K562 (cell line): ENCODE measurements at regions not wholly inside any gene's neighbourhood (a gene's known extent, or its start where the extent isn't known, plus 50 kb on each side); places are given as distances from the start of the nearest gene placed in this dataset.

ENCODE experiments used
- JUND ChIP-seq, 2 experiments: IDR thresholded peaks; 2 replicates in 1 of 2; 3 replicates in 1 of 2; pipeline ENCODE4 v1.6.1; 2011; ENCODE audit warnings: borderline replicate concordance in 2 of 2, low read depth in 2 of 2, low read length in 2 of 2, improper control_type of control experiment in 1 of 2, missing biosample characterization in 1 of 2, missing genetic modification characterization in 1 of 2, missing genetic modification reagents in 1 of 2
- POLR2A ChIP-seq: fragments of 450-650 bp; conservative IDR thresholded peaks from 2 replicates; pipeline ENCODE4 v1.6.1; 2016
- SREBF2 ChIP-seq: sonication (generic); formaldehyde crosslinking; IDR thresholded peaks from 2 replicates; pipeline ENCODE4 v1.4.0; 2020; ENCODE audit warnings: mild to moderate bottlenecking, missing genetic modification reagents
- ZBTB7A ChIP-seq: IDR thresholded peaks from 2 replicates; pipeline ENCODE4 v1.6.1; 2011; ENCODE audit warnings: low read depth, mild to moderate bottlenecking, low read length, moderate library complexity, borderline replicate concordance; ENCODE audit not compliant: control insufficient read depth
- ZNF274 ChIP-seq: IDR thresholded peaks from 2 replicates; pipeline ENCODE4 v1.6.1; 2011; ENCODE audit warnings: low read depth, mild to moderate bottlenecking, low read length, moderate library complexity, borderline replicate concordance
- ZNF830 ChIP-seq: fragments of 250-450 bp; sonication (Bioruptor Pico); IDR thresholded peaks from 2 replicates; pipeline ENCODE4 v1.5.0; 2021; ENCODE audit warnings: mild to moderate bottlenecking
- TF ChIP-seq, protein P1 (sequence below): sonication (generic); formaldehyde crosslinking; IDR thresholded peaks from 2 replicates; pipeline ENCODE4 v1.9.0; 2022; ENCODE audit warnings: mild to moderate bottlenecking, missing genetic modification reagents
- TF ChIP-seq, protein P2 (sequence below): sonication (generic); formaldehyde crosslinking; IDR thresholded peaks from 2 replicates; pipeline ENCODE4 v1.8.0; 2022; ENCODE audit warnings: mild to moderate bottlenecking, missing genetic modification reagents
- TF ChIP-seq, protein P3 (sequence below), 3 experiments: IDR thresholded peaks in 2 of 3; conservative IDR thresholded peaks in 1 of 3; 2 replicates each; pipeline ENCODE4 v1.5.1; 2011 to 2012; ENCODE audit warnings: low read length in 3 of 3, mild to moderate bottlenecking in 3 of 3, control low read depth in 2 of 3, improper control_type of control experiment in 1 of 3, inconsistent platforms in 1 of 3, low read depth in 1 of 3, mixed read lengths in 1 of 3, moderate library complexity in 1 of 3; ENCODE audit not compliant: insufficient read depth in 2 of 3
- TF ChIP-seq, protein P4 (sequence below): sonication (generic); formaldehyde crosslinking; IDR thresholded peaks from 2 replicates; pipeline ENCODE4 v1.8.0; 2022; ENCODE audit warnings: mild to moderate bottlenecking, missing genetic modification reagents

DNA sequence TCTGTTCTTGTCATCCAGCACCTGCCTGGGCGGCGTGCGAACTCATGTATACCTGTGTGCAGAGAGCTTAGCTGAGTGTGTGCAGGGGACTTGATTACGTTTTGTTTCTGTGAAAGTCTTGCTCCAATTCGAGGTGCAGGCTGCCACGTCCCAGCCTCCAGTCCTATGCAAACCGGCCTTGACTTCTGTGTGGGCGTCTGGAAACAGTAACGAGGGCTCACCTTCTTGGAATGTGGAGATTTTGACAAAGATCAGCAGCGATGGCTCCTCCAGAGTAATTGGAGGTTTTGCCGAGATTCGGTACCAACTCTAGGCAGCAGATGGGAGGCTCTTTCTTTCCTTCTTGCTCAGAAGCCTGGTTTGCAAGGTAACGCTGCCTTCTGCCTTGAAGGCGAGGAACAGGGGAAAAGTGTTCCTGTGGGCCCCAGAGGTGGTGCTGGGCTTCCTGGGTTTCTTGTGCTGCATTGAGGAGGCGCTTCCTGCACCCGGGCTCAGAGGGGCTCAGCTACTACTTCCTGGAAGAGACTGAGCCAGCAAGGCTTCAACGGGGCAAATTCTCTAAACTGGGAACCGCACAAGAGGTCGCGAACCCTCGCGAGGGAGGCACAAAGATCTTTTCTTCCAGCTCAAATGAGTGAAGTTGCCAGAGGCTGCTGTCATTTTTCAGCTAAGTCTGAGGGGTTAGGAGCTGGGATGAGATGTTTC is 249.0 kb downstream of the AACS start:
- TF ChIP-seq ZBTB7A (no peak), JUND (IDR thresholded peaks at IDR 0.05; ENCODE audit: borderline replicate concordance, low read depth, low read length) (no peak), JUND (tag; IDR thresholded peaks at IDR 0.05; ENCODE audit: borderline replicate concordance, low read depth, low read length) (no peak), ZNF830 (CRISPR knock-in tag) (no peak), POLR2A (no peak), SREBF2 (CRISPR knock-in tag) (no peak), ZNF274 (no peak)
- TF ChIP-seq, protein P1, sequence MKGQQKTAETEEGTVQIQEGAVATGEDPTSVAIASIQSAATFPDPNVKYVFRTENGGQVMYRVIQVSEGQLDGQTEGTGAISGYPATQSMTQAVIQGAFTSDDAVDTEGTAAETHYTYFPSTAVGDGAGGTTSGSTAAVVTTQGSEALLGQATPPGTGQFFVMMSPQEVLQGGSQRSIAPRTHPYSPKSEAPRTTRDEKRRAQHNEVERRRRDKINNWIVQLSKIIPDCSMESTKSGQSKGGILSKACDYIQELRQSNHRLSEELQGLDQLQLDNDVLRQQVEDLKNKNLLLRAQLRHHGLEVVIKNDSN (CRISPR knock-in tag) = no peak
- TF ChIP-seq, protein P2, sequence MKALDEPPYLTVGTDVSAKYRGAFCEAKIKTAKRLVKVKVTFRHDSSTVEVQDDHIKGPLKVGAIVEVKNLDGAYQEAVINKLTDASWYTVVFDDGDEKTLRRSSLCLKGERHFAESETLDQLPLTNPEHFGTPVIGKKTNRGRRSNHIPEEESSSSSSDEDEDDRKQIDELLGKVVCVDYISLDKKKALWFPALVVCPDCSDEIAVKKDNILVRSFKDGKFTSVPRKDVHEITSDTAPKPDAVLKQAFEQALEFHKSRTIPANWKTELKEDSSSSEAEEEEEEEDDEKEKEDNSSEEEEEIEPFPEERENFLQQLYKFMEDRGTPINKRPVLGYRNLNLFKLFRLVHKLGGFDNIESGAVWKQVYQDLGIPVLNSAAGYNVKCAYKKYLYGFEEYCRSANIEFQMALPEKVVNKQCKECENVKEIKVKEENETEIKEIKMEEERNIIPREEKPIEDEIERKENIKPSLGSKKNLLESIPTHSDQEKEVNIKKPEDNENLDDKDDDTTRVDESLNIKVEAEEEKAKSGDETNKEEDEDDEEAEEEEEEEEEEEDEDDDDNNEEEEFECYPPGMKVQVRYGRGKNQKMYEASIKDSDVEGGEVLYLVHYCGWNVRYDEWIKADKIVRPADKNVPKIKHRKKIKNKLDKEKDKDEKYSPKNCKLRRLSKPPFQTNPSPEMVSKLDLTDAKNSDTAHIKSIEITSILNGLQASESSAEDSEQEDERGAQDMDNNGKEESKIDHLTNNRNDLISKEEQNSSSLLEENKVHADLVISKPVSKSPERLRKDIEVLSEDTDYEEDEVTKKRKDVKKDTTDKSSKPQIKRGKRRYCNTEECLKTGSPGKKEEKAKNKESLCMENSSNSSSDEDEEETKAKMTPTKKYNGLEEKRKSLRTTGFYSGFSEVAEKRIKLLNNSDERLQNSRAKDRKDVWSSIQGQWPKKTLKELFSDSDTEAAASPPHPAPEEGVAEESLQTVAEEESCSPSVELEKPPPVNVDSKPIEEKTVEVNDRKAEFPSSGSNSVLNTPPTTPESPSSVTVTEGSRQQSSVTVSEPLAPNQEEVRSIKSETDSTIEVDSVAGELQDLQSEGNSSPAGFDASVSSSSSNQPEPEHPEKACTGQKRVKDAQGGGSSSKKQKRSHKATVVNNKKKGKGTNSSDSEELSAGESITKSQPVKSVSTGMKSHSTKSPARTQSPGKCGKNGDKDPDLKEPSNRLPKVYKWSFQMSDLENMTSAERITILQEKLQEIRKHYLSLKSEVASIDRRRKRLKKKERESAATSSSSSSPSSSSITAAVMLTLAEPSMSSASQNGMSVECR (CRISPR knock-in tag) = no peak
- TF ChIP-seq, protein P3, sequence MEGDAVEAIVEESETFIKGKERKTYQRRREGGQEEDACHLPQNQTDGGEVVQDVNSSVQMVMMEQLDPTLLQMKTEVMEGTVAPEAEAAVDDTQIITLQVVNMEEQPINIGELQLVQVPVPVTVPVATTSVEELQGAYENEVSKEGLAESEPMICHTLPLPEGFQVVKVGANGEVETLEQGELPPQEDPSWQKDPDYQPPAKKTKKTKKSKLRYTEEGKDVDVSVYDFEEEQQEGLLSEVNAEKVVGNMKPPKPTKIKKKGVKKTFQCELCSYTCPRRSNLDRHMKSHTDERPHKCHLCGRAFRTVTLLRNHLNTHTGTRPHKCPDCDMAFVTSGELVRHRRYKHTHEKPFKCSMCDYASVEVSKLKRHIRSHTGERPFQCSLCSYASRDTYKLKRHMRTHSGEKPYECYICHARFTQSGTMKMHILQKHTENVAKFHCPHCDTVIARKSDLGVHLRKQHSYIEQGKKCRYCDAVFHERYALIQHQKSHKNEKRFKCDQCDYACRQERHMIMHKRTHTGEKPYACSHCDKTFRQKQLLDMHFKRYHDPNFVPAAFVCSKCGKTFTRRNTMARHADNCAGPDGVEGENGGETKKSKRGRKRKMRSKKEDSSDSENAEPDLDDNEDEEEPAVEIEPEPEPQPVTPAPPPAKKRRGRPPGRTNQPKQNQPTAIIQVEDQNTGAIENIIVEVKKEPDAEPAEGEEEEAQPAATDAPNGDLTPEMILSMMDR (IDR thresholded peaks at IDR 0.05 in 2 of 3, conservative IDR thresholded peaks at IDR 0.05 in 1 of 3; ENCODE audit: insufficient read depth in 2 of 3, low read depth in 1 of 3, low read length in 3 of 3) = no peak
- TF ChIP-seq, protein P4, sequence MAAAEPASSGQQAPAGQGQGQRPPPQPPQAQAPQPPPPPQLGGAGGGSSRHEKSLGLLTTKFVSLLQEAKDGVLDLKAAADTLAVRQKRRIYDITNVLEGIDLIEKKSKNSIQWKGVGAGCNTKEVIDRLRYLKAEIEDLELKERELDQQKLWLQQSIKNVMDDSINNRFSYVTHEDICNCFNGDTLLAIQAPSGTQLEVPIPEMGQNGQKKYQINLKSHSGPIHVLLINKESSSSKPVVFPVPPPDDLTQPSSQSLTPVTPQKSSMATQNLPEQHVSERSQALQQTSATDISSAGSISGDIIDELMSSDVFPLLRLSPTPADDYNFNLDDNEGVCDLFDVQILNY (CRISPR knock-in tag) = no peak
